SK-N-SH (cell line): ENCODE measurements at regions not wholly inside any gene's neighbourhood (a gene's known extent, or its start where the extent isn't known, plus 50 kb on each side); places are given as distances from the start of the nearest gene placed in this dataset.

Experiments
- CTCF ChIA-PET: fragments of 300-600, 350-600 bp; formaldehyde crosslinking; extraction: SDS; loops from one replicate; lab custom pipeline; 2021; lab: Yijun Ruan, JAX
- POLR2A ChIA-PET: fragments of 350-600 bp; sonication (Branson Sonifier 250); formaldehyde crosslinking; extraction: SDS; loops from one replicate; lab custom pipeline; 2020; ENCODE audit warnings: antibody characterized with exemption, inconsistent platforms; lab: Yijun Ruan, JAX
- DNase-seq: peaks from one replicate; pipeline ENCODE4 v3.0.0; 2012
- H2AFZ ChIP-seq: fragments of 200-600 bp; sonication (generic); 2 replicates; pipeline ENCODE4 v1.8.1; 2016; ENCODE audit warnings: antibody characterized with exemption, mild to moderate bottlenecking, low read depth
- H3F3A ChIP-seq: fragments of 200-600 bp; sonication (generic); replicated peaks from 2 replicates; pipeline ENCODE3; 2016; ENCODE audit warnings: antibody characterized with exemption, mild to moderate bottlenecking; ENCODE audit not compliant: insufficient read depth
- H3K27ac ChIP-seq, 2 experiments: fragments of 200-500 bp in 1 of 2; fragments of 200-600 bp in 1 of 2; sonication (Bioruptor generic) in 1 of 2; sonication (generic), shearing (Covaris generic) in 1 of 2; 2 replicates each; pipeline versions ENCODE4 v1.5.1 to v1.6.1; 2014 to 2016; ENCODE audit warnings: low read depth in 2 of 2, inconsistent platforms in 1 of 2, low read length in 1 of 2, mild to moderate bottlenecking in 1 of 2, mixed read lengths in 1 of 2
- H3K27me3 ChIP-seq: fragments of 200-600 bp; sonication (generic), shearing (Covaris generic); 2 replicates; pipeline ENCODE4 v1.6.1; 2016; ENCODE audit warnings: mixed run types; ENCODE audit not compliant: insufficient read depth
- H3K36me3 ChIP-seq, 2 experiments: fragments of 200-500 bp in 1 of 2; fragments of 200-600 bp in 1 of 2; sonication (Bioruptor generic) in 1 of 2; sonication (generic) in 1 of 2; replicated peaks in 1 of 2; 2 replicates each; pipeline versions ENCODE3 to v1.5.1; 2014 to 2016; ENCODE audit warnings: low read length in 1 of 2, mild to moderate bottlenecking in 1 of 2; ENCODE audit not compliant: insufficient read depth in 2 of 2, control insufficient read depth in 1 of 2
- H3K4me1 ChIP-seq, 2 experiments: fragments of 200-500 bp in 1 of 2; fragments of 200-600 bp in 1 of 2; sonication (Bioruptor generic) in 1 of 2; sonication (generic), shearing (Covaris generic) in 1 of 2; 2 replicates each; pipeline versions ENCODE4 v1.5.1 to v1.6.1; 2014 to 2016; ENCODE audit warnings: low read depth in 1 of 2, low read length in 1 of 2, mixed run types in 1 of 2; ENCODE audit not compliant: insufficient read depth in 2 of 2, control insufficient read depth in 1 of 2
- H3K4me2 ChIP-seq: fragments of 200-600 bp; sonication (generic), shearing (Covaris generic); 2 replicates; pipeline ENCODE4 v1.6.1; 2017; ENCODE audit warnings: mixed run types
- H3K4me3 ChIP-seq, 2 experiments: fragments of 200-500 bp in 1 of 2; fragments of 200-600 bp in 1 of 2; sonication (Bioruptor generic) in 1 of 2; sonication (generic), shearing (Covaris generic) in 1 of 2; 2 replicates each; pipeline versions ENCODE4 v1.5.1 to v1.8.1; 2014 to 2016; ENCODE audit warnings: low read depth in 2 of 2, inconsistent platforms in 1 of 2, low read length in 1 of 2, mild to moderate bottlenecking in 1 of 2, mixed read lengths in 1 of 2, moderate library complexity in 1 of 2
- H3K79me2 ChIP-seq: fragments of 200-600 bp; sonication (generic); 2 replicates; pipeline ENCODE4 v1.8.1; 2017; ENCODE audit warnings: mild to moderate bottlenecking; ENCODE audit not compliant: insufficient read depth
- H3K9ac ChIP-seq: fragments of 200-600 bp; sonication (generic); 2 replicates; pipeline ENCODE4 v1.6.1; 2017; ENCODE audit warnings: mixed run types
- H3K9me2 ChIP-seq: fragments of 200-600 bp; sonication (generic); 2 replicates; pipeline ENCODE4 v1.6.1; 2017; ENCODE audit warnings: mixed run types
- H3K9me3 ChIP-seq: fragments of 200-600 bp; sonication (generic); 2 replicates; pipeline ENCODE4 v1.6.1; 2017; ENCODE audit warnings: mixed run types, mild to moderate bottlenecking, moderate library complexity
- H4K20me1 ChIP-seq: fragments of 200-600 bp; sonication (generic); 2 replicates; pipeline ENCODE4 v1.6.1; 2017; ENCODE audit warnings: mild to moderate bottlenecking, mixed run types; ENCODE audit not compliant: insufficient read depth
- CHD2 ChIP-seq: fragments of 150-350 bp; IDR thresholded peaks from 2 replicates; pipeline ENCODE4 v1.6.1; 2018; ENCODE audit warnings: low read length; ENCODE audit not compliant: partially characterized antibody
- EP300 ChIP-seq, 2 experiments: IDR thresholded peaks; 2 replicates each; pipeline versions ENCODE4 v1.4.0 to v1.6.1; 2012; ENCODE audit warnings: borderline replicate concordance in 1 of 2, low read depth in 1 of 2, low read length in 1 of 2
- FOXJ3 ChIP-seq: sonication (generic); formaldehyde crosslinking; IDR thresholded peaks from 2 replicates; pipeline ENCODE4 v1.5.1; 2020; ENCODE audit warnings: mild to moderate bottlenecking, missing genetic modification reagents
- GABPA ChIP-seq: IDR thresholded peaks from 2 replicates; pipeline ENCODE4 v1.4.0; 2012; ENCODE audit warnings: low read depth, mild to moderate bottlenecking
- MEF2A ChIP-seq: IDR thresholded peaks from 2 replicates; pipeline ENCODE4 v1.4.0; 2012; ENCODE audit warnings: low read depth, borderline replicate concordance
- NRF1 ChIP-seq: IDR thresholded peaks from 2 replicates; pipeline ENCODE4 v1.6.1; 2012; ENCODE audit warnings: low read depth, mild to moderate bottlenecking, low read length
- RAD21 ChIP-seq: IDR thresholded peaks from 2 replicates; pipeline ENCODE4 v1.6.1; 2012; ENCODE audit warnings: mild to moderate bottlenecking, low read length
- SIN3A ChIP-seq: IDR thresholded peaks from 2 replicates; pipeline ENCODE4 v1.6.1; 2012; ENCODE audit warnings: low read depth, mild to moderate bottlenecking, low read length, moderate library complexity, borderline replicate concordance
- TAF1 ChIP-seq: IDR thresholded peaks from 2 replicates; pipeline ENCODE4 v1.6.1; 2012; ENCODE audit warnings: low read depth, mild to moderate bottlenecking, low read length, moderate library complexity, borderline replicate concordance
- USF1 ChIP-seq: IDR thresholded peaks from 2 replicates; pipeline ENCODE4 v1.4.0; 2012; ENCODE audit warnings: low read depth, borderline replicate concordance
- WGBS: methylation state at CpG from one replicate; pipeline ENCODE4 v1.1.6; 2017; ENCODE audit warnings: low lambda C conversion rate; 5-methylcytosine and 5-hydroxymethylcytosine counted together
- TF ChIP-seq, protein P1 (sequence below): IDR thresholded peaks from 2 replicates; pipeline ENCODE4 v1.4.0; 2012; ENCODE audit warnings: low read depth, borderline replicate concordance

GRCh38 chr4:131613086-131613823, 1535.8 kb upstream of the PCDH10 start (continued):
- no peak for TF ChIP-seq NRF1

DNA sequence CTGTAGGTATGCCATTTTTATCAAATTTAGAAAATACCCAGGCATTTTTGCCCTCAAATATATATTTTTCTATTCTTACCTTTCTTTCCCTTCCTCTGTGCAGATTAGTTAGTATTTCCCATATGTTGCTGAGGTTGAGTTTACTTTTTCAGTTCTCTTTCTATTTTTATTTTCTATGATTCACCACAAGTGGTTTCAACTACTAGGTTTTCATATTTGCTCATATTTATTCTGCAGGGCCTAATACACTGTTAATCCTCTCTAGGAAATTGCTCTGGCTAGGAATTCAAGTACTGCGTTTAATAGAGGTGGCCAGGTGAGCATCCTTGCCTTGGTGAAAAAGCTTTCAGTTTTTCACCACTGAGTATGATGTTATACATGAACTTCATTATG, 1535.3 kb upstream of the PCDH10 start:
- Histone ChIP-seq H3K9me2 (no peaks in the 10 kb centered on the region), H3K9me3 (no peaks in the 10 kb centered on the region), H3K9ac (no peak overlapping the region), H3K27ac (peak overlapping the region in 1 of 2 experiments; percentile 24; a peak in 1 of 4 replicates), H2AFZ (no peak overlapping the region), H3F3A (peaks cover 8% of the 10 kb centered on the region), H4K20me1 (no peaks in the 10 kb centered on the region), H3K36me3 (no peaks in the 10 kb centered on the region), H3K4me3 (no peak overlapping the region), H3K4me1 (peaks cover 0 to 5% of the 10 kb centered on the region in 2 experiments; a peak in 2 of 4 replicates), H3K79me2 (no peaks in the 10 kb centered on the region), H3K4me2 (peak overlapping the region; percentile 5; the same call in 1 of the 2 replicates), H3K27me3 (no peaks in the 10 kb centered on the region)
- ChIA-PET POLR2A (no interaction called here), CTCF (no interaction called here)
- TF ChIP-seq MEF2A: peak; percentile 54; the same call in 1 of the 2 replicates
- no peak for TF ChIP-seq FOXJ3 (CRISPR knock-in tag)
- no peak for DNase-seq
- WGBS: 24% methylated on average over 1 of the region's 1 CpG

DNA sequence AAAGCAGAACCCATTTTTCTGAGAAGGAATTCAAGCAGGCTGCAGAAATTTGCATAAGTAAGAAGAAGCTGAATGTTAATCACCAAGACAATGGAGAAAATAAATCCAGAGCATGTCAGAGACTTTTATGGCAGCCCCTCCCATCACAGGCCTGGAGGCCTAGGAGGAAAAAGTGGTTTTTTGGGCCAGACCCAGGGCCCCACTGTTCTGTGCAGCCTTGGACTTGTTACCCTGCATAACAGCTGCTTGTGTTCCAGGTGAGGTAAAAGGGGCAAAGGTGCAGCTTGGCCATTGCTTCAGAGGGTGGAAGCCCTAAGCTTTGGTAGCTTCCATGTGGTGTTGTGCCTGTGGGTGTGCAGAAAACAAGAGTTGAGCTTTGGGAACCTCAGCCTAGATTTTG, 1516.2 kb upstream of the PCDH10 start:
- H3K36me3 ChIP-seq: no peaks in the 10 kb centered on the region
- ChIA-PET CTCF (no interaction called here), POLR2A (no interaction called here)
- TF ChIP-seq, protein P1, sequence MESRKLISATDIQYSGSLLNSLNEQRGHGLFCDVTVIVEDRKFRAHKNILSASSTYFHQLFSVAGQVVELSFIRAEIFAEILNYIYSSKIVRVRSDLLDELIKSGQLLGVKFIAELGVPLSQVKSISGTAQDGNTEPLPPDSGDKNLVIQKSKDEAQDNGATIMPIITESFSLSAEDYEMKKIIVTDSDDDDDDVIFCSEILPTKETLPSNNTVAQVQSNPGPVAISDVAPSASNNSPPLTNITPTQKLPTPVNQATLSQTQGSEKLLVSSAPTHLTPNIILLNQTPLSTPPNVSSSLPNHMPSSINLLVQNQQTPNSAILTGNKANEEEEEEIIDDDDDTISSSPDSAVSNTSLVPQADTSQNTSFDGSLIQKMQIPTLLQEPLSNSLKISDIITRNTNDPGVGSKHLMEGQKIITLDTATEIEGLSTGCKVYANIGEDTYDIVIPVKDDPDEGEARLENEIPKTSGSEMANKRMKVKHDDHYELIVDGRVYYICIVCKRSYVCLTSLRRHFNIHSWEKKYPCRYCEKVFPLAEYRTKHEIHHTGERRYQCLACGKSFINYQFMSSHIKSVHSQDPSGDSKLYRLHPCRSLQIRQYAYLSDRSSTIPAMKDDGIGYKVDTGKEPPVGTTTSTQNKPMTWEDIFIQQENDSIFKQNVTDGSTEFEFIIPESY: no peak
- TF ChIP-seq CHD2 (no peak), RAD21 (no peak), SIN3A (no peak), NRF1 (no peak), USF1 (no peak), GABPA (no peak), TAF1 (no peak), EP300 (IDR thresholded peaks at IDR 0.05; ENCODE audit: borderline replicate concordance in 1 of 2, low read depth in 1 of 2, low read length in 1 of 2) (no peak)
- no peak overlapping the region for H3K27ac ChIP-seq
- DNase-seq: no peak
- H3K27me3 ChIP-seq: no peaks in the 10 kb centered on the region
- H3K9me3 ChIP-seq: no peaks in the 10 kb centered on the region
- H3K4me2 ChIP-seq: no peak overlapping the region
- H3K79me2 ChIP-seq: no peaks in the 10 kb centered on the region
- H3K9ac ChIP-seq: no peak overlapping the region
- no peaks in the 10 kb centered on the region for H3K4me1 ChIP-seq
- no peaks in the 10 kb centered on the region for H4K20me1 ChIP-seq
- no peaks in the 10 kb centered on the region for H3F3A ChIP-seq
- H3K9me2 ChIP-seq: no peaks in the 10 kb centered on the region
- no peak overlapping the region for H3K4me3 ChIP-seq
- H2AFZ ChIP-seq: no peak overlapping the region
